OCI-M2 (cell line): ENCODE measurements at regions not wholly inside any gene's neighbourhood (a gene's known extent, or its start where the extent isn't known, plus 50 kb on each side); places are given as distances from the start of the nearest gene placed in this dataset.
"Not testable (repeated sequence)": the region's sequence is repeated elsewhere in the genome, so short reads cannot be mapped to it uniquely, and the experiment has no call there.

ENCODE experiments used
- DNase-seq: peaks from one replicate; lab custom pipeline; 2025; ENCODE audit not compliant: unreplicated experiment; lab: John Stamatoyannopoulos, UW

GRCh38 chr12:18840997-18841396, 103.1 kb downstream of the CAPZA3 start:
- DNase-seq = not testable (repeated sequence)

DNA sequence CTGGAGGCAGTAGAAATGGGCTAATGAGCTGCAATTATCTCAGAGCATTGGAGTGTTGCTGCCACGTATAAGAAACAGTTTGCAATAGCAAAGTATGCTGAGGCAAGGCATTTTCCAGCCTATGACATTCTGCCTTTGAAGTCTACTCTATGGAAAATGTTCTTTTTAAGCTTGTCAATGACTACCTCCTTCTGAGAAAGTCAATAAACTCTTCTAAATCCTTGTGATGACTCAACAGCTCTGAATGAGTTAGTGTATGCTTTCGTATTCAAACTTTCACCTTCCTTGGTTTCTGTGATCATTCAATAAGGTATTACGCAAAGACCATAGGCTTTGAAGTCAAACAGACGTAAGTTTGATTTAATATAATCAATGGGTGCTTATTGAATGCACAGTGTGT, 111.2 kb downstream of the CAPZA3 start:
- no peak for DNase-seq

- no peak for DNase-seq
Measured at GRCh38 chr12:18849761-18850160, 111.8 kb downstream of the CAPZA3 start.

GRCh38 chr12:18850752-18851151, 112.8 kb downstream of the CAPZA3 start:
- no peak for DNase-seq

DNA sequence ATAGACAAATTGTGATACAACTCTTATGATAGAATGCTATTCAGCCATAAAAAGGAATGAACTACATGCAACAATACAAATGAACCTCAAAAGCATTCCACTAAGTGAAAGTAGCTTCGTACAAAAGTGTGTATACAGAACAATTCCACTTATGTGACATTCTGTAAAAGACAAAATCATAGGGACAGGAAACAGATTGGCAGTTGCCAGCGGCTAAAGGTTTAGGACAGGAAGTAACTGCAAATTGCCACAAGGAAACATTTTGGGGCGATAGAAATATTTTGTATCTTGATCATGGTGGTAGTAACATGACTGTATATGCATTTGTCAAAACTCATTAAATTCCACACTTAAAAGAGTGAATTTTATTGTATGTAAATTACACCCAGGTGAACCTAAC, 113.4 kb downstream of the CAPZA3 start:
- DNase-seq = no peak

GRCh38 chr12:18853570-18854366, 115.8 kb downstream of the CAPZA3 start:
- no peak for DNase-seq

GRCh38 chr12:18857656-18858055, 119.7 kb downstream of the CAPZA3 start:
- no peak for DNase-seq

DNA sequence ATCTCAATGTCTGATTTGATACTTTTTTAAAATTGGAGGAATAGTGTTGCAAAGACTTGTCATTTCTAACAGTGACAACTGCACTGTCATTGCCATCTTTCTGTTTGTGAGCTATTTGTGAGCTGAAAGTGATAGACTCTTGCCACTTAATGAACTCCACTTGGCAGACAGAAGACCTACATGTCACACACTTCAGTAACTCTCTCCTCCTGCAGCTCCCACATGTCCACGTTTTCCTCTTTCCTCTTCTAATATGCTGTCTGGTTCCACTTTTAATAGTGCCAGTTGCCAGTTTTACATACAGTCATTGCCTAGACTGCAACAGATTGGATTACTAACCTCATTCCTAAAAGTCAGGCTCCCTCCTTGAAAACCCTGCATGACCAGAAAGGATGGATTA, 121.5 kb downstream of the CAPZA3 start:
- no peak for DNase-seq

DNA sequence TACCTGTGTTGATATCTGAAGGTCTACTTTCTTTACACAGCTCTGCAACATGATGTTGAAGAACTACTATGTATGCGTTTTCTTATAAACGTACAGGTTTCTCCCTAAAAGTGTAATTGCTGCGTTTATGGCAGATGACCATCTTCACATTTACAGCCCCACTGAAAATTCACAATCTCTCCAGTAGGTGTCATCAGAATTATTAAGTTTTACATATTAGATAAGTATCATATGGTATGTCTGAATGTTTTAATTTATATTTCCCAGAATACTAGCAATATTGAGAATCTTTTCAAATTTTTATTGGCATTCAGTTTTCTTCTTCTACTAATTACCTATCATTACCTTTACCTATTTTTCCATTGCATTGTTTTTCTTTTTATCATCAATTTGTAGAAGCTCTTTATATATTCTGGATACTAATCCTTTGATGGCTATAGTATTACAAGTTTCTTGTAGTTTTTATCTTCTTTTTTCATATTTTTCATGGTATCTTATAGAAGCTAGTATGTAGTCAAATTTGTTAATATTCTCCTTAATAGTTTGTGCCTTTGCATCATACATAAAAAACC, 123.5 kb downstream of the CAPZA3 start:
- DNase-seq = no peak

GRCh38 chr12:18863769-18864500, 126.0 kb downstream of the CAPZA3 start:
- no peak for DNase-seq

DNA sequence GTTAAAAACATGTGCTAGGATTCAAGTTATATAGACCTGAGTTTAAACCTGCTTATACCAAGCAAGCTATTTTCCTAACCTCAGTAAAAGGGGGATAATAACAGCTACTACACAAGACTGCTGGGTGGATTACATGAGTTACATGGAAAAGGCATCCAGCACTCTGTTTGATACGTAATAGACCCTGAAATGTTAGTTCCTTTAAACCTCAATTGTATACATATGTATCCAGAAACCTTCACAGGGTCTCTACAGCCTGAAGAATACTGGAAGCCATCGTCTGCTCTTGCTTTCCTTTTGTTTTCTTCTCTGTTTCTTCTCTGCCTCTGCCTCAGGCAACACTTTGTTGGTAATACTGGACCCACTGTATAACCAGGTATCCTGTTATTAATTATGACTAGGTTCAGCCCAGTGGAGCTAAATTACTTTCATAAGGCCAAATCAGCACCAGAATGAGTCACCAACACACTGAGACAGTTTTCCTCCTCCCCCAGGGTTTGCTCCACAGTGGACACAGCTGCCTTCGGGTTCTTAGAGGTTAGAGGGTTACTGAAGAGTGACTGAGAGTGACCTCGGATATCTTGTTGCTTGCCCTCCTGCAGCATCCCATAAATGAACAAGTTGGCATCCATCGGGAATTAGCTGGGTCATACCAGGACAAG, 127.1 kb downstream of the CAPZA3 start:
- DNase-seq = no peak

GRCh38 chr12:18868717-18869116, 130.8 kb downstream of the CAPZA3 start:
- DNase-seq = no peak

GRCh38 chr12:18872770-18873169, 134.9 kb downstream of the CAPZA3 start:
- no peak for DNase-seq

DNA sequence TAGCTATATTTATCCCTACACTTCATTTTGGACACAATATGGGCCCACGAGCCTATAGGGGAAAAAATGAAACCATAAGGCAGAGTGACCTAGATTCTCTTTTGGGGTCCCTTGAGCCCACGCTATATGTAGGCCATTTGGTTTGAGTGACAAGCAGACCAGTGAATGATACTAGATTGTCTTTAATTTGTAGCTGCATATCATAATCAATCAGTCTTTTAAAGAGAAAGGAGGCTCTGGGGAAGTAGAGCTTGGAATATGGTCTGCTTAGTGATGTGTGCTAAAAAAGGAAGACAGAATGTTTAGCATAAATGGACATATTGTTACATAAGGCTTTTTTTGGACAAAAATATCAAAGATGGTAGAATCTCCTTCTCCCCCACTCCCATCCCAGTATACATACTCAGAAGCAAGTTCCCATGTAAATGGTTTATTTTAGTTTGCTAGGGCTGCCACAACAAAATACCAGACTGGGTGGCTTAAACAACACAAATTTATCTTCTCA, 140.8 kb downstream of the CAPZA3 start:
- no peak for DNase-seq

- no peak for DNase-seq
Measured at GRCh38 chr12:18882690-18883089, 144.8 kb downstream of the CAPZA3 start.

GRCh38 chr12:18886962-18887361, 149.0 kb downstream of the CAPZA3 start:
- DNase-seq = no peak

DNA sequence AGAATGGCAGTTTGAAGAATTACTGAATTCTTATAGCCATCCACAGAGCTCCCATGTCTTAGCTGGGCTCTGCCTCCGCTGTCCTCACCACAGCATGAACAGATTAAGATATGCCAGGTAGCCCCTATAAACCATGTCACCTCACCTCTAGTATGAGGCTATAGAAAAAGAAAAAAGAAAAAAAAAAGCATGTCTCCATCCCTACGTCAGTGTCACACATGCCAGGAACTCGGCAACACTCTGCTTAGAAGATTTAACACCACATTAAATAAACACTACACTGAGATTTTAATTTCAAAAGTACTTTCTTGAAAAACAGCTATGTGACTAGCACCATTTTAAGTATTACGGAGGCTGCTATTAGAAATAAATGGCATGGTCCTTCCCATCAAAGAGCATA, 149.4 kb downstream of the CAPZA3 start:
- DNase-seq = no peak

- no peak for DNase-seq
Measured at GRCh38 chr12:18888047-18888446, 150.1 kb downstream of the CAPZA3 start.

DNA sequence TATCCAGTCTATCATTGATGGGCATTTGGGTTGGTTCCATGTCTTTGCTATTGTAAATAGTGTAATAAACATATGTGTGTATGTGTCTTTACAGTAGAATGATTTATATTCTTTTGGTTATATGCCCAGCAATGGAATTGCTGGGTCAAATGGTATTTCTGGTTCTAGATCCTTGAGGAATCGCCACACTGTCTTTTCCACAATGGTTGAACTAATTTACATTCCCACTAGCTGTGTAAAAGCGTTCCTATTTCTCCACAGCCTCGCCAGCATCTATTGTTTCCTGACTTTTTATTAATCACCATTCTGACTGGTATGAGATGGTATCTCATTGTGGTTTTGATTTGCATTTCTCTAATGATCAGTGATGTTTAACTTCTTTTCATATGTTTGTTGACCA, 152.7 kb downstream of the CAPZA3 start:
- DNase-seq = not testable (repeated sequence)

DNA sequence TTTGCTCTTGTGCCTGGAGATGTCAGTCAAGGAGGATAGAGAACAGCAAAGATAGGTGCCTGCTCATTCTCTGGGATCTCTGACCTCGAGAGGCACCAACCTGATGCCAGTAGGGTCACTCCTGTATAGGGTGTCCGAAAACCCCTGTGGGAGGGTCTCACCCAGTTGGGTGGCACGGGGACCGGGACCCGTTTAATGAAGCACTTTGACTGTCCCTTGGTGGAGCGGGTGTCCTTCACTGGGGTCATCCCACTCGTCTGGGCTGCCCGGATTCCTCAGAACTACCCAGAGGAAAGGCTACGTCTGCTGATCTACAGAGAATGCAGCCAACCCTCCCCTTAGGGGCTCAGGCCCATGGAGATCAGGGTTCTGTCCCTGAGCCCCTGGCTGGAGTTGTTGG, 157.6 kb downstream of the CAPZA3 start:
- DNase-seq = no peak

DNA sequence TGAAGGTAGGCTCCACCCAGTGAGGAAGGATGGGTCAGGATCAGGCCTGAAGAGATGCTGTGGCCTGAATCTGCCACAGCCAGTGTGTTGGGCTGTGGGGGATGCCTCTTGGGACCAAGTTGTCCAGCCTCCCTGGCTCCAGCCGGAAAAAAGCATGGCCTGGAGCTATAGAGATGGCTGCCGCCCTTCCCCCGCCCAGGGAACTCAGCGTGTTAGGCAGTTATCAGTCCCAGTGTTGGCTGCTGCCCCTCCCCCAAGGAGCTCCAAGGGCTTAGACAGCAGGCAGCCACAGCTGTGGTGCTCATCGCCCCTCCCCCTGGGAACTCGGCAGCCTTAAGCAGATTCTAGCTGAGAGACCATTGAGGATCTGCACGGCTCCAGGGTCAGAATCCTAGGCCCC, 158.0 kb downstream of the CAPZA3 start:
- DNase-seq = no peak
